BLaER1 treated with 17β-estradiol and CSF1 and Interleukin-3, amounts not matched to agents 10 nM and 100 nM (cell line): ENCODE measurements at regions not wholly inside any gene's neighbourhood (a gene's known extent, or its start where the extent isn't known, plus 50 kb on each side); places are given as distances from the start of the nearest gene placed in this dataset.
A peak's percentile ranks its signal among the peaks of the same experiment; 100 is the strongest.

Experiments
- H3K27ac ChIP-seq, 11 experiments: shearing (Covaris generic); formaldehyde crosslinking; 2 replicates each; pipeline ENCODE4 v1.8.1; 2022
- H3K27me3 ChIP-seq, 11 experiments: shearing (Covaris generic); formaldehyde crosslinking; 2 replicates each; pipeline ENCODE4 v1.8.1; 2022
- H3K36me3 ChIP-seq, 11 experiments: shearing (Covaris generic); formaldehyde crosslinking; 2 replicates each; pipeline ENCODE4 v1.8.1; 2022
- H3K4me1 ChIP-seq, 10 experiments: shearing (Covaris generic); formaldehyde crosslinking; 2 replicates each; pipeline ENCODE4 v1.8.1; 2022
- H3K4me2 ChIP-seq, 11 experiments: shearing (Covaris generic); formaldehyde crosslinking; 2 replicates each; pipeline ENCODE4 v1.8.1; 2022
- H3K4me3 ChIP-seq, 10 experiments: shearing (Covaris generic); formaldehyde crosslinking; 2 replicates each; pipeline ENCODE4 v1.8.1; 2022
- H3K9ac ChIP-seq, 11 experiments: shearing (Covaris generic); formaldehyde crosslinking; 2 replicates each; pipeline ENCODE4 v1.8.1; 2022
- H3K9me3 ChIP-seq, 11 experiments: shearing (Covaris generic); formaldehyde crosslinking; replicated peaks in 1 of 11; 2 replicates each; pipeline ENCODE4 v1.8.1; 2022
- H4K20me1 ChIP-seq, 11 experiments: shearing (Covaris generic); formaldehyde crosslinking; 2 replicates each; pipeline ENCODE4 v1.8.1; 2022
- Cebpa-rat ChIP-seq, 11 experiments: shearing (Covaris generic); IDR thresholded peaks; 2 replicates each; pipeline ENCODE4 v1.8.1; 2022

DNA sequence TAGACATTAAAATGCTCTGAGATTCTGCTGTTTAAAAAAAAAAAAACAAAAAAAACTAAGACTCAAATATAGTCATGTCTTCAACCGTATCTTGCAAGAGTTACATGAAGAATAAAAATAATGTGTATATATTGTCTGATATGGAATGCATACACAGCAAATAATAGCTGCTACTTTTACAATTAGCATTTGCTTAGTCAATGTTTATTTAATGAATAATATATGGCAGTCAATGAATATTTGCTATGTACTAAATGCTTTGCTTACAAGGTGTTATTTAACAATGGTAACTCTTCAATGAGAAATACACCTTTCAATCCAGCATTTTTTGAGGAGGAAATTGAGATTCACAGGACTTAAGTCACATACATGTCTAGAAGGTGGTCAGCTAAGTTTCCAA lies 718.8 kb upstream of the SOX9 start:
- H3K27me3 ChIP-seq: no peaks in the 10 kb centered on the region
- no peak overlapping the region for H3K9ac ChIP-seq
- H3K4me3 ChIP-seq: no peak overlapping the region
- no peak for TF ChIP-seq Cebpa-rat (IDR thresholded peaks at IDR 0.05)
- H3K4me2 ChIP-seq: no peak overlapping the region
- H3K4me1 ChIP-seq: peaks cover 0 to 12% (median 0%) of the 10 kb centered on the region in 10 experiments; a peak in 4 of 20 replicates
- no peak overlapping the region for H3K27ac ChIP-seq
- H4K20me1 ChIP-seq: no peaks in the 10 kb centered on the region
- no peaks in the 10 kb centered on the region for H3K9me3 ChIP-seq
- H3K36me3 ChIP-seq: no peaks in the 10 kb centered on the region

DNA sequence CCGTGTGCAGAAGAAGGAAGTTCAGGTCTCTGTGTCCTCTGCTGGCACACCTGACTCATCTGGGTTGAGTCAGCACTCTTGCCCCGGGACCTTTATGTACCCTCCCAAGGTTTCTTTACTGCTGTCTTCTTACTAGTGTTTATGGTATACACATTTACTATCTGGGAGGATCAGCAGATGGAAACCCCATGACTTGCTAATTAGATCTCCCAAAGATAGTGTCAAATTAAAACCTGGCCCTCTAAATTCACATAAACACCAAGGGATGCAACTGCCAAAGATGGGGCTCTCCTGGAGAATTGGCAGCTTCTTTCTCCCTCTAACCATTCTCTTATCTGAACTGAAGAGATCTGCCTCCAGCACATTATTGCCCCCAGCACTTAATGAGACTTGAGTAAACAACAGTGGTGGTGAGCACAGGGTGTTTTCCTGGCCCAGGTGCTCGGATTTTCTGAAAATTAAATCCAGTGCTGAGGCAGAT lies 718.1 kb upstream of the SOX9 start:
- Histone ChIP-seq H3K4me2 (no peak overlapping the region), H3K4me1 (peaks cover 0 to 12% (median 0%) of the 10 kb centered on the region in 10 experiments; a peak in 4 of 20 replicates), H3K27me3 (no peaks in the 10 kb centered on the region), H3K36me3 (no peaks in the 10 kb centered on the region), H4K20me1 (no peaks in the 10 kb centered on the region), H3K9ac (no peak overlapping the region), H3K27ac (no peak overlapping the region), H3K4me3 (no peak overlapping the region), H3K9me3 (no peaks in the 10 kb centered on the region)
- TF ChIP-seq Cebpa-rat (IDR thresholded peaks at IDR 0.05): no peak

GRCh38 chr17:71405101-71405500 lies 715.7 kb upstream of the SOX9 start:
- Histone ChIP-seq H3K27ac (no peak overlapping the region), H3K9ac (no peak overlapping the region), H3K4me3 (no peak overlapping the region), H3K36me3 (no peaks in the 10 kb centered on the region), H4K20me1 (no peaks in the 10 kb centered on the region), H3K9me3 (no peaks in the 10 kb centered on the region), H3K27me3 (no peaks in the 10 kb centered on the region), H3K4me2 (no peak overlapping the region), H3K4me1 (peaks cover 0 to 8% (median 0%) of the 10 kb centered on the region in 10 experiments; a peak in 4 of 20 replicates)
- TF ChIP-seq Cebpa-rat (IDR thresholded peaks at IDR 0.05): no peak

DNA sequence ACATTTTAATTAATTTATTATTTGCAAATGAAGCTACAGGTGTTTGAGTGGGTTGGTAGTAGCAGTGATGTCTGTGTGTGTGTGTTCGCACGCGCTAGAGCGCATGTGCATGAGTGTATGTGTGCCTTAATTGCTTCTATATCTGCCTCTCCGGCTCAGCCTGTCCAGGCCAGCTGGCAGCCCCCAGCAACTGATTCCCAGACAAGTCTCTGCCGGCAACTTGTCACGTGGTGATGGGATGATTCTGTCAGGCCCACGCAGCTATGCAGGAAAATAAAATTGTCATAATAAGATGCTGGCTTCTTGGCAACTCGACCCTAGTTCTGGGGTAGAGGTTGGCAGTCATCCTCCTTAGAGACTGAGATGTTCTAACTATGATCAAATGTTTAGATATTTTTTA lies 712.8 kb upstream of the SOX9 start:
- H3K4me2 ChIP-seq: no peak overlapping the region
- H3K4me3 ChIP-seq: no peak overlapping the region
- H4K20me1 ChIP-seq: no peaks in the 10 kb centered on the region
- no peaks in the 10 kb centered on the region for H3K27me3 ChIP-seq
- TF ChIP-seq Cebpa-rat (IDR thresholded peaks at IDR 0.05): no peak
- H3K9ac ChIP-seq: no peak overlapping the region
- no peak overlapping the region for H3K27ac ChIP-seq
- no peaks in the 10 kb centered on the region for H3K9me3 ChIP-seq
- H3K4me1 ChIP-seq: peaks cover 0 to 11% (median 0%) of the 10 kb centered on the region in 10 experiments; a peak in 7 of 20 replicates
- H3K36me3 ChIP-seq: no peaks in the 10 kb centered on the region

DNA sequence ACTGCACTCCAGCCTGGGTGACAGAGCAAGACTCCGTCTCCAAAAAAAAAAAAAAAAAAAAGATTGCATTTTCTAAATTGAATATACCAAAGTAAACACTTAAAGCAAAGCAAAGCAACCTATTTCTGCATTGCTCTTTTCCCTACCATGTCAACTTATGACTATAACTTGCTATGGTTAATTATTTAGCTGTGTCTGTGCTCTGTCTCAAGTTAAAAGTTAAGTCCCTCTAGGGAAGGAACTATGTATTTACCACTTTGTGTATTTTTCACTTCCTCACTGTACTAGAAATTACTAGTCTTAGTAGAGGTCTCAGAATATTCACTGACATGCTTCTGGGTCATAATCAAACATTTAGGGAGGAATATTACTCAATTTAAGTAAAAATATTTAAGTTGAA lies 711.7 kb upstream of the SOX9 start:
- Histone ChIP-seq H3K9me3 (no peaks in the 10 kb centered on the region), H3K36me3 (no peaks in the 10 kb centered on the region), H3K4me1 (peaks cover 0 to 23% (median 0%) of the 10 kb centered on the region in 10 experiments; a peak in 8 of 20 replicates), H3K4me3 (no peak overlapping the region), H3K4me2 (no peak overlapping the region), H3K27ac (no peak overlapping the region), H4K20me1 (no peaks in the 10 kb centered on the region), H3K9ac (no peak overlapping the region), H3K27me3 (no peaks in the 10 kb centered on the region)
- TF ChIP-seq Cebpa-rat (IDR thresholded peaks at IDR 0.05): no peak

GRCh38 chr17:71409712-71410111 lies 711.1 kb upstream of the SOX9 start:
- no peak for TF ChIP-seq Cebpa-rat (IDR thresholded peaks at IDR 0.05)
- H3K27me3 ChIP-seq: no peaks in the 10 kb centered on the region
- H3K9me3 ChIP-seq: no peaks in the 10 kb centered on the region
- H3K9ac ChIP-seq: no peak overlapping the region
- no peaks in the 10 kb centered on the region for H4K20me1 ChIP-seq
- H3K4me3 ChIP-seq: no peak overlapping the region
- H3K4me2 ChIP-seq: no peak overlapping the region
- H3K27ac ChIP-seq: no peak overlapping the region
- no peaks in the 10 kb centered on the region for H3K36me3 ChIP-seq
- H3K4me1 ChIP-seq: peaks cover 0 to 24% (median 0%) of the 10 kb centered on the region in 10 experiments; a peak in 8 of 20 replicates

DNA sequence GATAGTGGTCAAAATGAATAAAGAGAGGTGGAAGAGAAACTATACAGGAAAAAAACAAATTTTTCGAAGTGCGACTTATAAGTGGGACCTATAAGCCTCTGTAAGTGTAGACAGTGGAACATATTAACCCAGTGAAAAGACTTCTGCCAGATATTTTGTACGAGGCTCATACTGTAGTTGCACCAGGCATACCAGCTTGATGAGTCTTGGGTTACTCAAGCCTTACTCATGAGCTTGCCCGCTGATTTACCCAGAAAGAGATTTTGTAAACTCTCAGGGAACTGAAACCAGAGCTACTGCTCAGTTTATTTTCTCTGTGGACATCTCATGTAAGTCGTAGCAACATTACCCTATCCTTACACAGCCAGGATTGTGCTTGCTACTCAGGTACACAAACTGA lies 708.0 kb upstream of the SOX9 start:
- peak overlapping the region in 5 of 11 experiments; percentile 3 to 69 (median 34); a peak in 5 of 22 replicates for H3K4me2 ChIP-seq

DNA sequence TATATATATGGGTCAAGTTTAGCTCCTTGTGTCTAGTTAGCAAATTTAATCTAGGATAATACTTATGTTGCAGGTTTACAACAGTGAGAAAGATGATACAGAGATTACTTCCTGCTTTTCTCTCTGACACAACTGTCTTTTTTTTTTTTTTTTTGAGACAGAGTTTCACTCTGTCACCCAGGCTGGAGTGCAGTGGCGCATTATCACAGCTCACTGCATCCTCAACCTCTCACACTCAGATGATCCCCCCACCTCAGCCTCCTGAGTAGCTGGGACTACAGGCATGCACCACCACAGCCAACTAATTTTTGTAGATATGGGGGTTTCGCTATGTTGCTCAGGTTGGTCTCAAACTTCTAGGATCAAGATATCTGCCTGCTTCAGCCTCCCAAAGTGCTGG lies 706.9 kb upstream of the SOX9 start:
- peak overlapping the region in 1 of 11 experiments; percentile 51; a peak in 1 of 22 replicates for H3K27ac ChIP-seq
- no peak overlapping the region for H3K4me3 ChIP-seq
- no peak overlapping the region for H3K9ac ChIP-seq
- no peaks in the 10 kb centered on the region for H4K20me1 ChIP-seq
- H3K4me1 ChIP-seq: peaks cover 0 to 24% (median 0%) of the 10 kb centered on the region in 10 experiments; a peak in 8 of 20 replicates
- H3K36me3 ChIP-seq: no peaks in the 10 kb centered on the region
- peak overlapping the region in 1 of 11 experiments; percentile 54; a peak in 2 of 22 replicates for H3K4me2 ChIP-seq
- TF ChIP-seq Cebpa-rat (IDR thresholded peaks at IDR 0.05): no peak
- H3K9me3 ChIP-seq: no peaks in the 10 kb centered on the region
- no peaks in the 10 kb centered on the region for H3K27me3 ChIP-seq

More for the DNA sequence above, 708.0 kb upstream of the SOX9 start:
- Histone ChIP-seq H3K4me1 (peaks cover 0 to 24% (median 0%) of the 10 kb centered on the region in 10 experiments; a peak in 8 of 20 replicates), H3K36me3 (no peaks in the 10 kb centered on the region), H3K4me3 (no peak overlapping the region), H4K20me1 (no peaks in the 10 kb centered on the region), H3K9me3 (no peaks in the 10 kb centered on the region), H3K27me3 (no peaks in the 10 kb centered on the region), H3K27ac (peak overlapping the region in 6 of 11 experiments; percentile 9 to 58 (median 44); a peak in 9 of 22 replicates), H3K9ac (no peak overlapping the region)
- no peak; a peak in 1 of 22 replicates for TF ChIP-seq Cebpa-rat (IDR thresholded peaks at IDR 0.05)

DNA sequence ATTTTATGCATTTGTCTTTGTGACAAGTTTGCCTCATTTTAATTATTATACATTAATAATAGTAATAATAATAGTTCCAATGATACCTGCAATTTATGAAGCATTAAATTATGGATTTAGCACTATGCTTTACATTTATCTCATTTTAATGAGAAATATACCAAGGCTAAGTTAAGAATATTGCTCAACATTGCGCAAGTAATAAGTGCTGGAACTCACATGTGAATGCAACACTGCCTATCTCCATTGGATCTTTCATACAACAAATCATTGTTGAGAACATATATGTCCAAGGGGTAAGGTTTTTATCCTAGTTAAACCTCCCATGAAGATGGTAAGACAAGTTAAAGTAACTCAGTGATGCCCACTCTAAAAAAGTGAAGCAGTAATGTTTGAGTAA lies 703.7 kb upstream of the SOX9 start:
- Histone ChIP-seq H3K9me3 (no peaks in the 10 kb centered on the region), H3K4me2 (no peak overlapping the region), H3K36me3 (no peaks in the 10 kb centered on the region), H3K4me3 (no peak overlapping the region), H3K9ac (no peak overlapping the region), H4K20me1 (no peaks in the 10 kb centered on the region), H3K27ac (no peak overlapping the region), H3K4me1 (peaks cover 0 to 22% (median 0%) of the 10 kb centered on the region in 10 experiments; a peak in 8 of 20 replicates), H3K27me3 (no peaks in the 10 kb centered on the region)
- TF ChIP-seq Cebpa-rat (IDR thresholded peaks at IDR 0.05): 0 out of 22 replicates have a peak, but pooled peaks of 2 of the 11 experiments have one; percentile 21 to 30

- no peaks in the 10 kb centered on the region for H4K20me1 ChIP-seq
- no peaks in the 10 kb centered on the region for H3K27me3 ChIP-seq
- peaks cover 0 to 8% (median 3%) of the 10 kb centered on the region in 11 experiments; a peak in 2 of 22 replicates for H3K9me3 ChIP-seq
- H3K4me3 ChIP-seq: no peak overlapping the region
- H3K4me1 ChIP-seq: peaks cover 7 to 15% (median 12%) of the 10 kb centered on the region in 10 experiments; a peak in 18 of 20 replicates
- H3K36me3 ChIP-seq: no peaks in the 10 kb centered on the region
- H3K4me2 ChIP-seq: no peak overlapping the region
- H3K27ac ChIP-seq: no peak overlapping the region
- no peak for TF ChIP-seq Cebpa-rat (IDR thresholded peaks at IDR 0.05)
- H3K9ac ChIP-seq: no peak overlapping the region
Observed at GRCh38 chr17:71422968-71423367, 697.9 kb upstream of the SOX9 start.
